ENCODE measurements at regions not wholly inside any gene's neighbourhood (a gene's known extent, or its start where the extent isn't known, plus 50 kb on each side); places are given as distances from the start of the nearest gene placed in this dataset.

- H3K27me3 ChIP-seq (ENCODE audit: insufficient read depth): no peaks in the 10 kb centered on the region
- H3K27ac Mint-ChIP-seq: no peak overlapping the region
- no peak overlapping the region for H3K4me2 ChIP-seq
- H3K4me1 Mint-ChIP-seq: peaks cover 27% of the 10 kb centered on the region
- 0 out of 2 replicates have a peak, but pooled peaks cover 3% of the 10 kb centered on the region for H3K9me2 ChIP-seq (ENCODE audit: insufficient read depth)
- H3K4me1 ChIP-seq (ENCODE audit: insufficient read depth): peaks cover 20% of the 10 kb centered on the region
- H3K79me2 ChIP-seq (replicated peaks; ENCODE audit: insufficient read depth): no peaks in the 10 kb centered on the region
- no peak overlapping the region for H3K27ac ChIP-seq (ENCODE audit: low read depth)
- DNase-seq (ENCODE audit: low spot score) (no peak), ATAC-seq (no peak)
- no peaks in the 10 kb centered on the region for H4K20me1 ChIP-seq (replicated peaks; ENCODE audit: insufficient read depth)
- H3K27me3 Mint-ChIP-seq (ENCODE audit: insufficient read depth, low read depth, poor library complexity): peaks cover 10% of the 10 kb centered on the region
- H2AFZ ChIP-seq: no peak overlapping the region
- no peak overlapping the region for H3K4me3 ChIP-seq
- H3F3A ChIP-seq (replicated peaks; ENCODE audit: low read depth): no peaks in the 10 kb centered on the region
- H3K9me3 Mint-ChIP-seq: no peaks in the 10 kb centered on the region; the same call in 2 of the 3 replicates
- no peaks in the 10 kb centered on the region for H3K36me3 ChIP-seq (ENCODE audit: insufficient read depth)
- no peak overlapping the region for H3K4me3 Mint-ChIP-seq
- no peaks in the 10 kb centered on the region; the same call in 2 of the 3 replicates for H3K36me3 Mint-ChIP-seq (ENCODE audit: low read depth)
- no peak for TF ChIP-seq EZH2phosphoT487 (IDR thresholded peaks at IDR 0.05; ENCODE audit: unreplicated experiment)
- TF ChIP-seq EZH2 (IDR thresholded peaks at IDR 0.05; ENCODE audit: low read depth, unreplicated experiment): no peak
- TF ChIP-seq POLR2AphosphoS5 (IDR thresholded peaks at IDR 0.05; ENCODE audit: low read depth): no peak
- TF ChIP-seq CREB1 (CRISPR knock-in tag; IDR thresholded peaks at IDR 0.05; ENCODE audit: low read depth): no peak
Observed at GRCh38 chr1:43056981-43057391, 98.3 kb upstream of the SLC2A1 start.

- H3K27me3 Mint-ChIP-seq (ENCODE audit: insufficient read depth, low read depth, poor library complexity): peaks cover 10% of the 10 kb centered on the region
- no peak overlapping the region for H3K4me3 ChIP-seq
- no peak overlapping the region for H3K27ac ChIP-seq (ENCODE audit: low read depth)
- H3K27me3 ChIP-seq (ENCODE audit: insufficient read depth): no peaks in the 10 kb centered on the region
- ATAC-seq (no peak), DNase-seq (ENCODE audit: low spot score) (no peak)
- H3K36me3 ChIP-seq (ENCODE audit: insufficient read depth): no peaks in the 10 kb centered on the region
- peaks cover 20% of the 10 kb centered on the region for H3K4me1 ChIP-seq (ENCODE audit: insufficient read depth)
- H3K4me2 ChIP-seq: no peak overlapping the region
- no peaks in the 10 kb centered on the region for H3K79me2 ChIP-seq (replicated peaks; ENCODE audit: insufficient read depth)
- H3K36me3 Mint-ChIP-seq (ENCODE audit: low read depth): no peaks in the 10 kb centered on the region; the same call in 2 of the 3 replicates
- H3K4me1 Mint-ChIP-seq: peaks cover 25% of the 10 kb centered on the region
- H3K9me2 ChIP-seq (ENCODE audit: insufficient read depth): 0 out of 2 replicates have a peak, but pooled peaks cover 3% of the 10 kb centered on the region
- no peaks in the 10 kb centered on the region; the same call in 2 of the 3 replicates for H3K9me3 Mint-ChIP-seq
- H3F3A ChIP-seq (replicated peaks; ENCODE audit: low read depth): no peaks in the 10 kb centered on the region
- H3K4me3 Mint-ChIP-seq: no peak overlapping the region
- no peak overlapping the region for H3K27ac Mint-ChIP-seq
- no peaks in the 10 kb centered on the region for H4K20me1 ChIP-seq (replicated peaks; ENCODE audit: insufficient read depth)
- peak overlapping the region; percentile 18; the same call in 1 of the 2 replicates for H2AFZ ChIP-seq
- TF ChIP-seq REST (IDR thresholded peaks at IDR 0.05; ENCODE audit: unreplicated experiment): no peak
- TF ChIP-seq, protein P1, sequence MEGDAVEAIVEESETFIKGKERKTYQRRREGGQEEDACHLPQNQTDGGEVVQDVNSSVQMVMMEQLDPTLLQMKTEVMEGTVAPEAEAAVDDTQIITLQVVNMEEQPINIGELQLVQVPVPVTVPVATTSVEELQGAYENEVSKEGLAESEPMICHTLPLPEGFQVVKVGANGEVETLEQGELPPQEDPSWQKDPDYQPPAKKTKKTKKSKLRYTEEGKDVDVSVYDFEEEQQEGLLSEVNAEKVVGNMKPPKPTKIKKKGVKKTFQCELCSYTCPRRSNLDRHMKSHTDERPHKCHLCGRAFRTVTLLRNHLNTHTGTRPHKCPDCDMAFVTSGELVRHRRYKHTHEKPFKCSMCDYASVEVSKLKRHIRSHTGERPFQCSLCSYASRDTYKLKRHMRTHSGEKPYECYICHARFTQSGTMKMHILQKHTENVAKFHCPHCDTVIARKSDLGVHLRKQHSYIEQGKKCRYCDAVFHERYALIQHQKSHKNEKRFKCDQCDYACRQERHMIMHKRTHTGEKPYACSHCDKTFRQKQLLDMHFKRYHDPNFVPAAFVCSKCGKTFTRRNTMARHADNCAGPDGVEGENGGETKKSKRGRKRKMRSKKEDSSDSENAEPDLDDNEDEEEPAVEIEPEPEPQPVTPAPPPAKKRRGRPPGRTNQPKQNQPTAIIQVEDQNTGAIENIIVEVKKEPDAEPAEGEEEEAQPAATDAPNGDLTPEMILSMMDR (conservative IDR thresholded peaks at IDR 0.05; ENCODE audit: low read depth in 2 of 2): no peak
- TF ChIP-seq EZH2 (IDR thresholded peaks at IDR 0.05; ENCODE audit: low read depth, unreplicated experiment): no peak
- TF ChIP-seq POLR2AphosphoS5 (IDR thresholded peaks at IDR 0.05; ENCODE audit: low read depth): no peak
- TF ChIP-seq, protein P2, sequence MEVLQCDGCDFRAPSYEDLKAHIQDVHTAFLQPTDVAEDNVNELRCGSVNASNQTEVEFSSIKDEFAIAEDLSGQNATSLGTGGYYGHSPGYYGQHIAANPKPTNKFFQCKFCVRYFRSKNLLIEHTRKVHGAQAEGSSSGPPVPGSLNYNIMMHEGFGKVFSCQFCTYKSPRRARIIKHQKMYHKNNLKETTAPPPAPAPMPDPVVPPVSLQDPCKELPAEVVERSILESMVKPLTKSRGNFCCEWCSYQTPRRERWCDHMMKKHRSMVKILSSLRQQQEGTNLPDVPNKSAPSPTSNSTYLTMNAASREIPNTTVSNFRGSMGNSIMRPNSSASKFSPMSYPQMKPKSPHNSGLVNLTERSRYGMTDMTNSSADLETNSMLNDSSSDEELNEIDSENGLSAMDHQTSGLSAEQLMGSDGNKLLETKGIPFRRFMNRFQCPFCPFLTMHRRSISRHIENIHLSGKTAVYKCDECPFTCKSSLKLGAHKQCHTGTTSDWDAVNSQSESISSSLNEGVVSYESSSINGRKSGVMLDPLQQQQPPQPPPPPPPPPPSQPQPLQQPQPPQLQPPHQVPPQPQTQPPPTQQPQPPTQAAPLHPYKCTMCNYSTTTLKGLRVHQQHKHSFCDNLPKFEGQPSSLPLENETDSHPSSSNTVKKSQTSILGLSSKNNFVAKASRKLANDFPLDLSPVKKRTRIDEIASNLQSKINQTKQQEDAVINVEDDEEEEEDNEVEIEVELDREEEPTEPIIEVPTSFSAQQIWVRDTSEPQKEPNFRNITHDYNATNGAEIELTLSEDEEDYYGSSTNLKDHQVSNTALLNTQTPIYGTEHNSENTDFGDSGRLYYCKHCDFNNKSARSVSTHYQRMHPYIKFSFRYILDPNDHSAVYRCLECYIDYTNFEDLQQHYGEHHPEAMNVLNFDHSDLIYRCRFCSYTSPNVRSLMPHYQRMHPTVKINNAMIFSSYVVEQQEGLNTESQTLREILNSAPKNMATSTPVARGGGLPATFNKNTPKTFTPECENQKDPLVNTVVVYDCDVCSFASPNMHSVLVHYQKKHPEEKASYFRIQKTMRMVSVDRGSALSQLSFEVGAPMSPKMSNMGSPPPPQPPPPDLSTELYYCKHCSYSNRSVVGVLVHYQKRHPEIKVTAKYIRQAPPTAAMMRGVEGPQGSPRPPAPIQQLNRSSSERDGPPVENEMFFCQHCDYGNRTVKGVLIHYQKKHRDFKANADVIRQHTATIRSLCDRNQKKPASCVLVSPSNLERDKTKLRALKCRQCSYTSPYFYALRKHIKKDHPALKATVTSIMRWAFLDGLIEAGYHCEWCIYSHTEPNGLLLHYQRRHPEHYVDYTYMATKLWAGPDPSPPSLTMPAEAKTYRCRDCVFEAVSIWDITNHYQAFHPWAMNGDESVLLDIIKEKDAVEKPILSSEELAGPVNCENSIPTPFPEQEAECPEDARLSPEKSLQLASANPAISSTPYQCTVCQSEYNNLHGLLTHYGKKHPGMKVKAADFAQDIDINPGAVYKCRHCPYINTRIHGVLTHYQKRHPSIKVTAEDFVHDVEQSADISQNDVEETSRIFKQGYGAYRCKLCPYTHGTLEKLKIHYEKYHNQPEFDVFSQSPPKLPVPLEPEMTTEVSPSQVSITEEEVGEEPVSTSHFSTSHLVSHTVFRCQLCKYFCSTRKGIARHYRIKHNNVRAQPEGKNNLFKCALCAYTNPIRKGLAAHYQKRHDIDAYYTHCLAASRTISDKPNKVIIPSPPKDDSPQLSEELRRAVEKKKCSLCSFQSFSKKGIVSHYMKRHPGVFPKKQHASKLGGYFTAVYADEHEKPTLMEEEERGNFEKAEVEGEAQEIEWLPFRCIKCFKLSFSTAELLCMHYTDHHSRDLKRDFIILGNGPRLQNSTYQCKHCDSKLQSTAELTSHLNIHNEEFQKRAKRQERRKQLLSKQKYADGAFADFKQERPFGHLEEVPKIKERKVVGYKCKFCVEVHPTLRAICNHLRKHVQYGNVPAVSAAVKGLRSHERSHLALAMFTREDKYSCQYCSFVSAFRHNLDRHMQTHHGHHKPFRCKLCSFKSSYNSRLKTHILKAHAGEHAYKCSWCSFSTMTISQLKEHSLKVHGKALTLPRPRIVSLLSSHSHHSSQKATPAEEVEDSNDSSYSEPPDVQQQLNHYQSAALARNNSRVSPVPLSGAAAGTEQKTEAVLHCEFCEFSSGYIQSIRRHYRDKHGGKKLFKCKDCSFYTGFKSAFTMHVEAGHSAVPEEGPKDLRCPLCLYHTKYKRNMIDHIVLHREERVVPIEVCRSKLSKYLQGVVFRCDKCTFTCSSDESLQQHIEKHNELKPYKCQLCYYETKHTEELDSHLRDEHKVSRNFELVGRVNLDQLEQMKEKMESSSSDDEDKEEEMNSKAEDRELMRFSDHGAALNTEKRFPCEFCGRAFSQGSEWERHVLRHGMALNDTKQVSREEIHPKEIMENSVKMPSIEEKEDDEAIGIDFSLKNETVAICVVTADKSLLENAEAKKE (CRISPR knock-in tag; IDR thresholded peaks at IDR 0.05): no peak
- no peak for TF ChIP-seq ETS1 (IDR thresholded peaks at IDR 0.05)
- TF ChIP-seq EZH2phosphoT487 (IDR thresholded peaks at IDR 0.05; ENCODE audit: unreplicated experiment): no peak
Observed at GRCh38 chr1:43056460-43056859, 97.8 kb upstream of the SLC2A1 start.
